ENCODE measurements at regions not wholly inside any gene's neighbourhood (a gene's known extent, or its start where the extent isn't known, plus 50 kb on each side); places are given as distances from the start of the nearest gene placed in this dataset.

- ChIA-PET CTCF (ENCODE audit: partially characterized antibody) (no interaction called here), POLR2A (ENCODE audit: partially characterized antibody) (no interaction called here)
- H3K9me3 ChIP-seq (ENCODE audit: control insufficient read depth in 1 of 2, low read length in 2 of 2): no peaks in the 10 kb centered on the region
These were observed 108.1 kb upstream of the CREB1 start for GRCh38 chr2:207421671-207422070.

GRCh38 chr2:207422380-207422779 lies 107.4 kb upstream of the CREB1 start:
- Histone ChIP-seq H3K4me1 (ENCODE audit: insufficient read depth, low read length) (no peaks in the 10 kb centered on the region), H3K27me3 (ENCODE audit: insufficient read depth, low read length) (no peaks in the 10 kb centered on the region), H3K27ac (ENCODE audit: low read depth, low read length) (no peak overlapping the region), H3K4me3 (ENCODE audit: low read length in 2 of 2) (no peak overlapping the region), H3K9me3 (ENCODE audit: control insufficient read depth in 1 of 2, low read length in 2 of 2) (no peaks in the 10 kb centered on the region), H3K36me3 (ENCODE audit: insufficient read depth, low read length) (no peaks in the 10 kb centered on the region)
- no peak for DNase-seq
- ChIA-PET POLR2A (ENCODE audit: partially characterized antibody) (no interaction called here), CTCF (ENCODE audit: partially characterized antibody) (no interaction called here)
- Mint-ChIP-seq H3K27me3 (peaks cover 1 to 2% of the 10 kb centered on the region in 2 donors), H3K4me3 (no peak overlapping the region), H3K27ac (no peak overlapping the region), H3K4me1 (peaks cover 0 to 3% (median 0%) of the 10 kb centered on the region in 4 donors), H3K36me3 (no peaks in the 10 kb centered on the region), H3K9me3 (peaks cover 0 to 2% (median under 1%) of the 10 kb centered on the region in 8 donors)
- intact Hi-C loops (cut with micrococcal nuclease): no loop called here

More at GRCh38 chr2:207421671-207422070, 108.1 kb upstream of the CREB1 start:
- Histone ChIP-seq H3K27ac (ENCODE audit: low read depth, low read length) (no peak overlapping the region), H3K27me3 (ENCODE audit: insufficient read depth, low read length) (no peaks in the 10 kb centered on the region), H3K4me1 (ENCODE audit: insufficient read depth, low read length) (no peaks in the 10 kb centered on the region), H3K36me3 (ENCODE audit: insufficient read depth, low read length) (no peaks in the 10 kb centered on the region), H3K4me3 (ENCODE audit: low read length in 2 of 2) (no peak overlapping the region)
- Mint-ChIP-seq H3K4me1 (peaks cover 0 to 3% (median 0%) of the 10 kb centered on the region in 4 donors), H3K27ac (no peak overlapping the region), H3K36me3 (no peaks in the 10 kb centered on the region), H3K9me3 (peaks cover 0 to 2% (median under 1%) of the 10 kb centered on the region in 8 donors), H3K4me3 (peak overlapping the region in 1 of 8 donors; percentile 29), H3K27me3 (peaks cover 1 to 3% of the 10 kb centered on the region in 2 donors)
- intact Hi-C loops (cut with micrococcal nuclease): no loop called here
- DNase-seq: no peak

- intact Hi-C loops (cut with micrococcal nuclease): no loop called here
- Histone ChIP-seq H3K27me3 (ENCODE audit: insufficient read depth, low read length) (no peaks in the 10 kb centered on the region), H3K4me1 (ENCODE audit: insufficient read depth, low read length) (no peaks in the 10 kb centered on the region), H3K36me3 (ENCODE audit: insufficient read depth, low read length) (no peaks in the 10 kb centered on the region), H3K9me3 (ENCODE audit: control insufficient read depth in 1 of 2, low read length in 2 of 2) (no peaks in the 10 kb centered on the region), H3K4me3 (ENCODE audit: low read length in 2 of 2) (no peak overlapping the region), H3K27ac (ENCODE audit: low read depth, low read length) (no peak overlapping the region)
- Mint-ChIP-seq H3K4me1 (peaks cover 0 to 3% (median 0%) of the 10 kb centered on the region in 4 donors), H3K9me3 (peaks cover 0 to 2% (median 0%) of the 10 kb centered on the region in 8 donors), H3K27me3 (peaks cover 1% of the 10 kb centered on the region in 2 donors), H3K4me3 (no peak overlapping the region), H3K36me3 (no peaks in the 10 kb centered on the region), H3K27ac (no peak overlapping the region)
- ChIA-PET POLR2A (ENCODE audit: partially characterized antibody) (no interaction called here), CTCF (ENCODE audit: partially characterized antibody) (no interaction called here)
- DNase-seq: no peak
These were observed 105.9 kb upstream of the CREB1 start for GRCh38 chr2:207423886-207424285.

- Histone ChIP-seq H3K36me3 (ENCODE audit: insufficient read depth, low read length) (no peaks in the 10 kb centered on the region), H3K4me1 (ENCODE audit: insufficient read depth, low read length) (no peaks in the 10 kb centered on the region), H3K9me3 (ENCODE audit: control insufficient read depth in 1 of 2, low read length in 2 of 2) (no peaks in the 10 kb centered on the region), H3K27ac (ENCODE audit: low read depth, low read length) (no peak overlapping the region), H3K4me3 (ENCODE audit: low read length in 2 of 2) (no peak overlapping the region), H3K27me3 (ENCODE audit: insufficient read depth, low read length) (no peaks in the 10 kb centered on the region)
- peaks cover 0 to under 1% of the 10 kb centered on the region in 2 donors for H3K27me3 Mint-ChIP-seq
- CTCF ChIA-PET (ENCODE audit: partially characterized antibody): no interaction called here
- no peaks in the 10 kb centered on the region for H3K36me3 Mint-ChIP-seq
- no peak for DNase-seq
- no peak overlapping the region for H3K4me3 Mint-ChIP-seq
- H3K4me1 Mint-ChIP-seq: peaks cover 0 to 3% (median 0%) of the 10 kb centered on the region in 4 donors
- POLR2A ChIA-PET (ENCODE audit: partially characterized antibody): no interaction called here
- peaks cover 0 to 2% (median 0%) of the 10 kb centered on the region in 8 donors for H3K9me3 Mint-ChIP-seq
- H3K27ac Mint-ChIP-seq: no peak overlapping the region
- intact Hi-C loops (cut with micrococcal nuclease): no loop called here
These were observed 101.8 kb upstream of the CREB1 start for GRCh38 chr2:207427986-207428385.

GRCh38 chr2:207428573-207428972 lies 101.2 kb upstream of the CREB1 start:
- Mint-ChIP-seq H3K4me1 (no peaks in the 10 kb centered on the region), H3K27ac (no peak overlapping the region), H3K27me3 (no peaks in the 10 kb centered on the region), H3K9me3 (peaks cover 0 to 2% (median 0%) of the 10 kb centered on the region in 8 donors), H3K4me3 (no peak overlapping the region), H3K36me3 (no peaks in the 10 kb centered on the region)
- CTCF ChIA-PET (ENCODE audit: partially characterized antibody): no interaction called here
- no peaks in the 10 kb centered on the region for H3K36me3 ChIP-seq (ENCODE audit: insufficient read depth, low read length)
- no peaks in the 10 kb centered on the region for H3K4me1 ChIP-seq (ENCODE audit: insufficient read depth, low read length)
- no peaks in the 10 kb centered on the region for H3K9me3 ChIP-seq (ENCODE audit: control insufficient read depth in 1 of 2, low read length in 2 of 2)
- POLR2A ChIA-PET (ENCODE audit: partially characterized antibody): no interaction called here
- H3K27me3 ChIP-seq (ENCODE audit: insufficient read depth, low read length): no peaks in the 10 kb centered on the region
- H3K27ac ChIP-seq (ENCODE audit: low read depth, low read length): no peak overlapping the region
- H3K4me3 ChIP-seq (ENCODE audit: low read length in 2 of 2): no peak overlapping the region
- intact Hi-C loops (cut with micrococcal nuclease): no loop called here
- DNase-seq: no peak

GRCh38 chr2:207432453-207432852 lies 97.3 kb upstream of the CREB1 start:
- intact Hi-C loops (cut with micrococcal nuclease): no loop called here
- Histone ChIP-seq H3K27ac (ENCODE audit: low read depth, low read length) (no peak overlapping the region), H3K36me3 (ENCODE audit: insufficient read depth, low read length) (no peaks in the 10 kb centered on the region), H3K4me1 (ENCODE audit: insufficient read depth, low read length) (no peaks in the 10 kb centered on the region), H3K4me3 (ENCODE audit: low read length in 2 of 2) (no peak overlapping the region), H3K9me3 (ENCODE audit: control insufficient read depth in 1 of 2, low read length in 2 of 2) (no peaks in the 10 kb centered on the region), H3K27me3 (ENCODE audit: insufficient read depth, low read length) (no peaks in the 10 kb centered on the region)
- no peak for DNase-seq
- no peak overlapping the region for H3K27ac Mint-ChIP-seq
- no peak overlapping the region for H3K4me3 Mint-ChIP-seq
- H3K4me1 Mint-ChIP-seq: no peaks in the 10 kb centered on the region
- ChIA-PET POLR2A (ENCODE audit: partially characterized antibody) (no interaction called here), CTCF (ENCODE audit: partially characterized antibody) (no interaction called here)
- no peaks in the 10 kb centered on the region for H3K9me3 Mint-ChIP-seq
- no peaks in the 10 kb centered on the region for H3K36me3 Mint-ChIP-seq
- H3K27me3 Mint-ChIP-seq: no peaks in the 10 kb centered on the region

GRCh38 chr2:207434306-207434705 lies 95.5 kb upstream of the CREB1 start:
- no peaks in the 10 kb centered on the region for H3K36me3 ChIP-seq (ENCODE audit: insufficient read depth, low read length)
- Mint-ChIP-seq H3K4me1 (no peaks in the 10 kb centered on the region), H3K36me3 (no peaks in the 10 kb centered on the region), H3K27me3 (no peaks in the 10 kb centered on the region), H3K9me3 (no peaks in the 10 kb centered on the region), H3K27ac (no peak overlapping the region), H3K4me3 (no peak overlapping the region)
- H3K27ac ChIP-seq (ENCODE audit: low read depth, low read length): no peak overlapping the region
- H3K4me3 ChIP-seq (ENCODE audit: low read length in 2 of 2): no peak overlapping the region
- ChIA-PET CTCF (ENCODE audit: partially characterized antibody) (no interaction called here), POLR2A (ENCODE audit: partially characterized antibody) (no interaction called here)
- DNase-seq: no peak
- no peaks in the 10 kb centered on the region for H3K9me3 ChIP-seq (ENCODE audit: control insufficient read depth in 1 of 2, low read length in 2 of 2)
- no peaks in the 10 kb centered on the region for H3K4me1 ChIP-seq (ENCODE audit: insufficient read depth, low read length)
- intact Hi-C loops (cut with micrococcal nuclease): no loop called here
- no peaks in the 10 kb centered on the region for H3K27me3 ChIP-seq (ENCODE audit: insufficient read depth, low read length)

GRCh38 chr2:207434899-207435465 lies 94.8 kb upstream of the CREB1 start:
- no peak for DNase-seq
- POLR2A ChIA-PET (ENCODE audit: partially characterized antibody): no interaction called here

More at GRCh38 chr2:207434899-207435465, 94.8 kb upstream of the CREB1 start:
- H3K4me1 Mint-ChIP-seq: no peaks in the 10 kb centered on the region
- no peak overlapping the region for H3K27ac ChIP-seq (ENCODE audit: low read depth, low read length)
- no peaks in the 10 kb centered on the region for H3K36me3 ChIP-seq (ENCODE audit: insufficient read depth, low read length)
- intact Hi-C loops (cut with micrococcal nuclease): no loop called here
- no peaks in the 10 kb centered on the region for H3K36me3 Mint-ChIP-seq
- H3K27ac Mint-ChIP-seq: no peak overlapping the region
- no peaks in the 10 kb centered on the region for H3K27me3 Mint-ChIP-seq
- no peak overlapping the region for H3K4me3 ChIP-seq (ENCODE audit: low read length in 2 of 2)
- no peak overlapping the region for H3K4me3 Mint-ChIP-seq
- no peaks in the 10 kb centered on the region for H3K4me1 ChIP-seq (ENCODE audit: insufficient read depth, low read length)
- peaks cover 0 to 2% (median 0%) of the 10 kb centered on the region in 8 donors for H3K9me3 Mint-ChIP-seq
- no peaks in the 10 kb centered on the region for H3K9me3 ChIP-seq (ENCODE audit: control insufficient read depth in 1 of 2, low read length in 2 of 2)
- CTCF ChIA-PET (ENCODE audit: partially characterized antibody): no interaction called here
- H3K27me3 ChIP-seq (ENCODE audit: insufficient read depth, low read length): no peaks in the 10 kb centered on the region
